ENCODE measurements at regions not wholly inside any gene's neighbourhood (a gene's known extent, or its start where the extent isn't known, plus 50 kb on each side); places are given as distances from the start of the nearest gene placed in this dataset.

GRCh38 chr1:25131794-25132193 is 100.5 kb downstream of the SYF2 start:
- no peaks in the 10 kb centered on the region for H3K9me3 ChIP-seq (ENCODE audit: control insufficient read depth, insufficient read depth, low read length)
- no peak overlapping the region for H3K27ac ChIP-seq (ENCODE audit: low read depth, low read length)
- POLR2A ChIA-PET = no interaction called here
- DNase-seq (ENCODE audit: low read depth, low spot score) = no peak
- peaks cover 29% of the 10 kb centered on the region for H3K27me3 ChIP-seq (ENCODE audit: control insufficient read depth, insufficient read depth, low read length)
- no peak for TF ChIP-seq CTCF (IDR thresholded peaks at IDR 0.05; ENCODE audit: low read depth, low read length)
- no peak overlapping the region for H3K4me3 ChIP-seq (ENCODE audit: low read depth, low read length)
- CTCF ChIA-PET = no interaction called here

- DNase-seq (ENCODE audit: low read depth, low spot score) = no peak
- POLR2A ChIA-PET = interaction anchor here (0.7 kb wide), 1 partner anchor 157 kb away, joined by 3 read pairs; no protein-coding TSS in a partner anchor
- H3K27me3 ChIP-seq (ENCODE audit: control insufficient read depth, insufficient read depth, low read length) = peaks cover 25% of the 10 kb centered on the region
- CTCF ChIA-PET = no interaction called here
- H3K9me3 ChIP-seq (ENCODE audit: control insufficient read depth, insufficient read depth, low read length) = no peaks in the 10 kb centered on the region
- H3K27ac ChIP-seq (ENCODE audit: low read depth, low read length) = no peak overlapping the region
- no peak for TF ChIP-seq CTCF (IDR thresholded peaks at IDR 0.05; ENCODE audit: low read depth, low read length)
- no peak overlapping the region for H3K4me3 ChIP-seq (ENCODE audit: low read depth, low read length)
These were observed 101.4 kb downstream of the SYF2 start for GRCh38 chr1:25130895-25131294.

- no peak for TF ChIP-seq CTCF (IDR thresholded peaks at IDR 0.05; ENCODE audit: low read depth, low read length)
- CTCF ChIA-PET = no interaction called here
- H3K4me3 ChIP-seq (ENCODE audit: low read depth, low read length) = no peak overlapping the region
- no peaks in the 10 kb centered on the region for H3K9me3 ChIP-seq (ENCODE audit: control insufficient read depth, insufficient read depth, low read length)
- POLR2A ChIA-PET = no interaction called here
- H3K27me3 ChIP-seq (ENCODE audit: control insufficient read depth, insufficient read depth, low read length) = peaks cover 15% of the 10 kb centered on the region
- no peak for DNase-seq (ENCODE audit: low read depth, low spot score)
- H3K27ac ChIP-seq (ENCODE audit: low read depth, low read length) = no peak overlapping the region
These were observed 102.9 kb downstream of the SYF2 start for GRCh38 chr1:25129380-25129779.

- no peak for TF ChIP-seq CTCF (IDR thresholded peaks at IDR 0.05; ENCODE audit: low read depth, low read length)
- no peak for DNase-seq (ENCODE audit: low read depth, low spot score)
- ChIA-PET CTCF (interaction anchor here (0.8 kb wide), 1 partner anchor 195 kb away, joined by 3 read pairs; no protein-coding TSS in a partner anchor), POLR2A (no interaction called here)
- no peak overlapping the region for H3K4me3 ChIP-seq (ENCODE audit: low read depth, low read length)
- H3K27me3 ChIP-seq (ENCODE audit: control insufficient read depth, insufficient read depth, low read length) = peaks cover 15% of the 10 kb centered on the region
- no peaks in the 10 kb centered on the region for H3K9me3 ChIP-seq (ENCODE audit: control insufficient read depth, insufficient read depth, low read length)
- H3K27ac ChIP-seq (ENCODE audit: low read depth, low read length) = no peak overlapping the region
These were observed 104.1 kb downstream of the SYF2 start for GRCh38 chr1:25128121-25128621.

- H3K4me3 ChIP-seq (ENCODE audit: low read depth, low read length) = no peak overlapping the region
- no peaks in the 10 kb centered on the region for H3K9me3 ChIP-seq (ENCODE audit: control insufficient read depth, insufficient read depth, low read length)
- no peak for DNase-seq (ENCODE audit: low read depth, low spot score)
- POLR2A ChIA-PET = no interaction called here
- H3K27me3 ChIP-seq (ENCODE audit: control insufficient read depth, insufficient read depth, low read length) = peaks cover 13% of the 10 kb centered on the region
- no peak for TF ChIP-seq CTCF (IDR thresholded peaks at IDR 0.05; ENCODE audit: low read depth, low read length)
- CTCF ChIA-PET = interaction anchor here (1.6 kb wide), 1 partner anchor 25 kb away, joined by 3 read pairs; no protein-coding TSS in a partner anchor
- H3K27ac ChIP-seq (ENCODE audit: low read depth, low read length) = no peak overlapping the region
These were observed 105.7 kb downstream of the SYF2 start for GRCh38 chr1:25126562-25126961.
